Esophagus (tissue), 2 donors: ENCODE measurements at regions not wholly inside any gene's neighbourhood (a gene's known extent, or its start where the extent isn't known, plus 50 kb on each side); places are given as distances from the start of the nearest gene placed in this dataset.

Source experiments
- H3K27ac ChIP-seq, 2 donors: one replicate each; pipeline ENCODE4 v1.5.1; 2013; ENCODE audit warnings: low read depth in 2 of 2, mild to moderate bottlenecking in 2 of 2, inconsistent platforms in 1 of 2, low read length in 1 of 2, moderate library complexity in 1 of 2
- H3K27me3 ChIP-seq, 2 donors: one replicate each; pipeline ENCODE4 v1.6.1; 2013; ENCODE audit warnings: low read length in 2 of 2, control low read depth in 1 of 2, mild to moderate bottlenecking in 1 of 2; ENCODE audit not compliant: insufficient read depth in 2 of 2, control insufficient read depth in 1 of 2
- H3K36me3 ChIP-seq, 2 donors: one replicate each; pipeline ENCODE4 v1.6.1; 2013; ENCODE audit warnings: low read length in 1 of 2; ENCODE audit not compliant: control insufficient read depth in 2 of 2, insufficient read depth in 2 of 2
- H3K4me1 ChIP-seq, 2 donors: one replicate each; pipeline ENCODE4 v1.6.1; 2013; ENCODE audit warnings: low read length in 1 of 2; ENCODE audit not compliant: control insufficient read depth in 2 of 2, insufficient read depth in 2 of 2
- H3K4me3 ChIP-seq, 2 donors: one replicate each; pipeline ENCODE4 v1.5.1; 2013; ENCODE audit warnings: low read length in 2 of 2, mild to moderate bottlenecking in 2 of 2, low read depth in 1 of 2, moderate library complexity in 1 of 2
- H3K9me3 ChIP-seq, 2 donors: one replicate each; pipeline ENCODE4 v1.6.1; 2013; ENCODE audit warnings: mild to moderate bottlenecking in 2 of 2, low read depth in 1 of 2, low read length in 1 of 2, moderate library complexity in 1 of 2; ENCODE audit not compliant: control insufficient read depth in 2 of 2, insufficient read depth in 1 of 2
- WGBS, 2 donors: extraction: QIAGEN DNeasy Blood & Tissue Kit; methylation state at CpG; one replicate each; pipeline ENCODE4 v1.1.7; 2013; 5-methylcytosine and 5-hydroxymethylcytosine counted together
- donor health status: healthy with polysubstance abuse.
- donor health status: Bipolar disorder and iron deficiency.

DNA sequence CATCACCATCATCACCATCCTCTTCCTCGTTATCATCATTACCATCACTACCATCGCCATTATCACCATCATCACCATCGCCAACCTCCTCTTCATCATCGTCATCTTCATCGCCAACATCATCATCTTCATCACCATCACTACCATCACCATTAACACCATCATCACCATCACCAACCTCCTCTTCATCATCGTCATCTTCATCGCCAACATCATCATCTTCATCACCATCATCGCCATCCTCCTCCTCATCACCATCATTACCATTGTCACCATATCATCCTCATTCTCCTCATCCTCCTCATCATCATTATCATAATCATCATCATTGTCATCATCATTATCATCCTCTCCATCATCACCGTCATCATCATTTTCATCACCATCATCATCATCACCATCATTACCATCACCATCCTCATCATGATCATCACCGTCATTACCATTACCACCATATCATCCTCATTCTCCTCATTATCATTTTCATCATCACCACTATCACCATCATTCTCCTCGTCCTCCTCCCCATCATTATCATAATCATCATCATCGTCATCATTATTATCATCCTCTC lies 1498.7 kb downstream of the TBC1D22A start:
- Histone ChIP-seq H3K36me3 (no peaks in the 10 kb centered on the region), H3K27me3 (peaks cover 0 to 2% of the 10 kb centered on the region in 2 donors), H3K9me3 (peaks cover 0 to 4% of the 10 kb centered on the region in 2 donors), H3K4me3 (no peak overlapping the region), H3K4me1 (no peaks in the 10 kb centered on the region), H3K27ac (no peak overlapping the region)
- 93 to 94% methylated on average over 12 of the region's 12 CpGs for WGBS, 2 donors

DNA sequence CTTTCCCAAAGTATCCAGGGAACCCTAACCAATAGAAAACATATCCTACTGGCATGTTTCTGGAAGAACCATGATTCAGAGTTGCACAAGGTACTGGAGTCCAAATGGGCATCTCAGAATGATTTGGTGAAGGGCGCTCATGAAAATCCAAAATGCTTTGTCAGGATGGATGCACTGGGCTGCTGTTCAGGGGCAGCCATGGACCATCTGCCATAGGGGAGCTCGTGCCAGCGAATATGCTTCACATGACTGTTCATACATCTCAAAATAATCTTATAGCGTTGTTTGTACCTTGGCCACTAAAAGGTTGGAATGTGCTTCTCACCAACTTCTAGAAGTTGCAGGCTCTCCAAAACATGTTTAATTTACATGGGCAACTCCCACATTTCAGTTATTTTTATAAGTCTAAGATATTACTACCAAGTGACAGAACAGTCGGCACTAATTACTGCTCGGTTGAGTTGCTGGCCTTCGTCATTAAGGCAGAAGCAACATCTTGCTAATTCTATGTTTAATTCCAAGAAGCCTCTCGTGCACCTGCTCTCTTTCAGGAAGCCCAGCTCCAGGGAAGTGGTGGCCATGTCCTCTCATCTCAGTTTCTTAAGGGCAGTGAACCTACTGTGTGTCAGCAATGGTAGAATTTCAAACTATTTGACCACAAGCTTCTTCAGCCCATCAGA lies 1497.7 kb downstream of the TBC1D22A start:
- H3K9me3 ChIP-seq, result peaks cover 0 to 4% of the 10 kb centered on the region in 2 donors
- H3K4me1 ChIP-seq, result no peaks in the 10 kb centered on the region
- H3K27ac ChIP-seq, result no peak overlapping the region
- H3K36me3 ChIP-seq, result no peaks in the 10 kb centered on the region
- peaks cover 0 to 2% of the 10 kb centered on the region in 2 donors for H3K27me3 ChIP-seq
- no peak overlapping the region for H3K4me3 ChIP-seq
- WGBS, 2 donors, result 86 to 92% methylated on average over 8 of the region's 8 CpGs

DNA sequence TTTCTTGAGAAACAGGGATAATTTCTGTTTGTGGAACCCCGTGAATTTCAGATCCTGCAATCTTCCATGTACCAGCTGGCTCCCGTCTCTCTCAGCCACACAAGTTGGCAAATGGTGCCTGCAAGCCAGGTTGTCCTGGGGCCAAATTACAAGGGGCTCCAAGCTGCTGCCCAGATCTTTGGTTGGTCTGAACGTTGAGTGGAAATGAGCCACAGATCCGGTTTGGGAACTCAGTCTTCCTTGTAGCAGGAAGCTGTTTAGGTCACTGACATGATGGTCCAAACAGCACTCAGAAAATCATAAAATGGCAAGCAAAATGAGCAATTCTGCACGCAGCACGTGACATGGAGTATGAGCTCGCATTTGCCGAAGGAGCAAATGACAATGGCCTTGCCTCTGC lies 1496.4 kb downstream of the TBC1D22A start:
- no peak overlapping the region for H3K27ac ChIP-seq
- 82 to 85% methylated on average over 8 of the region's 8 CpGs for WGBS, 2 donors
- H3K4me1 ChIP-seq, result no peaks in the 10 kb centered on the region
- H3K9me3 ChIP-seq, result peaks cover 0 to 4% of the 10 kb centered on the region in 2 donors
- H3K36me3 ChIP-seq, result no peaks in the 10 kb centered on the region
- peaks cover 0 to 2% of the 10 kb centered on the region in 2 donors for H3K27me3 ChIP-seq
- H3K4me3 ChIP-seq, result no peak overlapping the region

DNA sequence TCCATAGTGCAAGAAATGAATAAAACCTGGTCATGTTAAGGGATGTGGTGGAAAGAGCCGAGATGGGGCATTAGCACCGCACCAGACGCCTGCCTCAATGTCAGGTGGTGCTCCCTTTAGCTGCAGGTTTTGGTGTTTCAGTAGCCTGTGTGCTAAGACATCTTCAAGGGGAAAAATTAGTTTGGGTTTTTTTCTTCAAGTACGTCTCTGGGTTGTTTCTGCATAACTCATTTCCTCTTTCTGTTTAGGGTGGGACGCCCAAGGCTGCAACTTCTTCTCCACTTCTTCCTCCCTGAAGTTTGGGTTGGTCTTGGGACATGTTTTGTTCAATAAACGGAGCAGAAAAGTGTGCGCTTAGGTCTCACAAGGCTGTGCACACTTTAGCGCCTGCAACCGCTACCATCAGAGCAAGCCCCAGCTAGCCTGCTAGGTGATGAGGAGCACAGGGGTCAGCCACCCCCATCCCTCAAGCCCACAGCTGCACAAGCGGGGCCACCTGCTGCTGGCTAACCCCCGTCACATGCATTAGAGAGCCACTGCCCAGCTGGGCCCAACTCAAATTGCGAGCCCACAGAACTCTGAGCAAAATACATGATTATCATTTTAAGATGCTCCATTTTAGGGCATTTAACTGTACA lies 1495.7 kb downstream of the TBC1D22A start:
- H3K9me3 ChIP-seq, result peaks cover 0 to 4% of the 10 kb centered on the region in 2 donors
- H3K27me3 ChIP-seq, result peaks cover 0 to 2% of the 10 kb centered on the region in 2 donors
- H3K27ac ChIP-seq, result no peak overlapping the region
- H3K4me3 ChIP-seq, result no peak overlapping the region
- H3K4me1 ChIP-seq, result no peaks in the 10 kb centered on the region
- H3K36me3 ChIP-seq, result no peaks in the 10 kb centered on the region
- 71 to 75% methylated on average over 12 of the region's 12 CpGs for WGBS, 2 donors

GRCh38 chr22:48257685-48258055 lies 1495.2 kb downstream of the TBC1D22A start:
- Histone ChIP-seq H3K27me3 (peaks cover 0 to 2% of the 10 kb centered on the region in 2 donors), H3K27ac (no peak overlapping the region), H3K9me3 (peaks cover 0 to 4% of the 10 kb centered on the region in 2 donors), H3K36me3 (no peaks in the 10 kb centered on the region), H3K4me1 (no peaks in the 10 kb centered on the region), H3K4me3 (no peak overlapping the region)
- WGBS, 2 donors, result 32 to 40% methylated on average over 7 of the region's 7 CpGs

DNA sequence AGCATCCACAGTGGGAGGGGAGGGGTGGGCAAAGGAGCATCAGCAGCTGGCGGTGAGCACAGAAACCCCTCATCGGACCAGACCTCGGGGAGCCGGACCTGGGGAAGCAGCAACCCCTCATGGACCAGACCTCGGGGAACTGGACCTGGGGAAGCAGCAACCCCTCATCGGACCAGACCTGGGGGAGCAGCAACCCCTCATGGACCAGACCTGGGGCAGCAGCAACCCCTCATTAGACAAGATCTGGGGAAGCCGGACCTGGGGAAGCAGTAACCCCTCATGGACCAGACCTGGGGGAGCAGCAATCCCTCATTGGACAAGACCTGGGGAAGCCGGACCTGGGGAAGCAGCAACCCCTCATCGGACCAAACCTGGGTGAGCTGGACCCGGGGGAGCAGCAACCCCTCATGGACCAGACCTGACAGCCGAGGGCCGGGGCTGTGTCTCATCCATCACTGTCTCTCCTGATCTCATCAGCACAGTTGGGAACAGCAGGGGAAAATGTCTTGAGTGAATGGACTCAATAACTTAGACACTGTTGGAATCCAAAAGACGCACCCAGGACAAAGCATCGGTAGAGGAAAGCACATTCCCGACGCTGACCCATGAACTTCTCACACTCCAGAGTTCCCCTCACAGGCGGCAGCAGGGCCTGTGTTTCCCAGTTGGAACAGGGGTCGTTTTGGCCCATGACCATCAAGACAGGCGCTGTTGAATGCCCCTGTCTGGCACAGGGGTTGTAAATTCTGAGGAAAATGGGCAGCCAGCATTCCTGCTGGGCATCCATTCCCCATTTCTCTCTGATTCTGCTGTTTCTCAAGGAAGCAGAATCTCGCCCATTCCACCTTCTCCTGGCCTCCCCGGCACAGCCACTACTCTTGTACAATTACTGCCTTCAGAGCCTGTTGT lies 1494.6 kb downstream of the TBC1D22A start:
- H3K9me3 ChIP-seq, result peaks cover 0 to 4% of the 10 kb centered on the region in 2 donors

DNA sequence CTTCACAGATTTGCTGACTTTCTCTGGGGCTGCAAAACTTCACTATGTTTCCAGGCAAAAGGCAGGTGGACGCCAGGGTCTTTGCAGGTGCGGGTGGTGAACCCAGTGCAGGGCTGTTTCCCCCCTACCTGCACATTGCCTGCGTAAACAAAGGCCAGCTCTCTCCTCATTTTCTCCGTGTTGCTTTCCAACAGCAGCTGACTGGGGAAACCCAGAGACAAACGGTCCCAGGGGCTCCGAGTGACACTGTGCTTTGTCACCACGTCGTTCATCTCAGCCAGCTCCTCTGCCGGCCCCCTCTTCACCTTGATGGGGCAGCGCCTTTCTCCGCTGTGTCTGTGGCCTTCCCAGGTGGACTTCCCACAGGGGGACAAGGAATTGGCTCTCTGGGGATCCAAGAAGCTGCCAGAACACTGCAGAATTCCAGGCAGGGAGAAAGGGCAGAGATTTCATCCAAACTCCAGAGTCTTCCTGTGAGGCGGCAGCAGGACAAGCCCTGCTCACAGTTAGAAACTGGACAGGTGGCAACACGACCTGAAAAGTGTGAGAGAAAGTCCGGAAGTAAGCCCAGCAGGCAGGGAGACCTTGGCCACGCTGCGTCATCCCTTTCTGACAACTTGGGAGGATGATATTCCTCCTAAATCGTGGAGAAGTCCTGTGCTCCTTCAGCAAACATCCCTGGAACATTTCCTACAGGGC lies 1493.7 kb downstream of the TBC1D22A start:
- Histone ChIP-seq H3K4me3 (no peak overlapping the region), H3K27ac (no peak overlapping the region), H3K4me1 (no peaks in the 10 kb centered on the region), H3K27me3 (no peaks in the 10 kb centered on the region), H3K9me3 (no peaks in the 10 kb centered on the region), H3K36me3 (no peaks in the 10 kb centered on the region)
- 50 to 51% methylated on average over 17 of the region's 17 CpGs for WGBS, 2 donors

More for the DNA sequence above, 1494.6 kb downstream of the TBC1D22A start:
- H3K36me3 ChIP-seq, result no peaks in the 10 kb centered on the region
- H3K27me3 ChIP-seq, result peaks cover 0 to under 1% of the 10 kb centered on the region in 2 donors
- no peak overlapping the region for H3K4me3 ChIP-seq
- no peaks in the 10 kb centered on the region for H3K4me1 ChIP-seq
- no peak overlapping the region for H3K27ac ChIP-seq
- WGBS, 2 donors, result 78 to 79% methylated on average over 21 of the region's 21 CpGs

- Histone ChIP-seq H3K36me3 (no peaks in the 10 kb centered on the region), H3K9me3 (no peaks in the 10 kb centered on the region), H3K4me3 (no peak overlapping the region), H3K27ac (no peak overlapping the region), H3K4me1 (no peaks in the 10 kb centered on the region), H3K27me3 (no peaks in the 10 kb centered on the region)
- WGBS, 2 donors, result 20 to 25% methylated on average over 13 of the region's 13 CpGs
Measured at GRCh38 chr22:48254311-48254873, 1491.9 kb downstream of the TBC1D22A start.
